Mammary epithelial cell (primary cell): ENCODE measurements at regions not wholly inside any gene's neighbourhood (a gene's known extent, or its start where the extent isn't known, plus 50 kb on each side); places are given as distances from the start of the nearest gene placed in this dataset.

ENCODE experiments used
- CTCF ChIP-seq, 2 donors: IDR thresholded peaks in 1 of 2; conservative IDR thresholded peaks in 1 of 2; 2 replicates each; pipeline ENCODE4 v1.5.1; 2011 to 2012; ENCODE audit warnings: inconsistent platforms in 2 of 2, low read length in 2 of 2, mild to moderate bottlenecking in 2 of 2, control low read depth in 1 of 2, low read depth in 1 of 2; ENCODE audit not compliant: insufficient read depth in 1 of 2; ENCODE audit errors: extremely low read depth in 1 of 2
- EZH2 ChIP-seq: IDR thresholded peaks from 2 replicates; pipeline ENCODE4 v1.6.1; 2012; ENCODE audit warnings: low read length, inconsistent platforms, borderline replicate concordance

- TF ChIP-seq EZH2 (no peak), CTCF (conservative IDR thresholded peaks at IDR 0.05 in 1 of 2, IDR thresholded peaks at IDR 0.05 in 1 of 2; ENCODE audit: extremely low read depth in 1 of 2, insufficient read depth in 1 of 2, low read depth in 1 of 2, low read length in 2 of 2) (no peak)
These were observed 166.9 kb upstream of the OSR1 start for GRCh38 chr2:19525313-19525712.
